Activated T-cell treated with anti-CD3 and anti-CD28 coated beads, Interleukin-2, amount 50 U/mL, for 48 hours (primary cell): ENCODE measurements at regions not wholly inside any gene's neighbourhood (a gene's known extent, or its start where the extent isn't known, plus 50 kb on each side); places are given as distances from the start of the nearest gene placed in this dataset.

Source experiments
- DNase-seq, 2 experiments: peaks; one replicate each; pipeline ENCODE4 v3.0.0-alpha.2; 2020

DNA sequence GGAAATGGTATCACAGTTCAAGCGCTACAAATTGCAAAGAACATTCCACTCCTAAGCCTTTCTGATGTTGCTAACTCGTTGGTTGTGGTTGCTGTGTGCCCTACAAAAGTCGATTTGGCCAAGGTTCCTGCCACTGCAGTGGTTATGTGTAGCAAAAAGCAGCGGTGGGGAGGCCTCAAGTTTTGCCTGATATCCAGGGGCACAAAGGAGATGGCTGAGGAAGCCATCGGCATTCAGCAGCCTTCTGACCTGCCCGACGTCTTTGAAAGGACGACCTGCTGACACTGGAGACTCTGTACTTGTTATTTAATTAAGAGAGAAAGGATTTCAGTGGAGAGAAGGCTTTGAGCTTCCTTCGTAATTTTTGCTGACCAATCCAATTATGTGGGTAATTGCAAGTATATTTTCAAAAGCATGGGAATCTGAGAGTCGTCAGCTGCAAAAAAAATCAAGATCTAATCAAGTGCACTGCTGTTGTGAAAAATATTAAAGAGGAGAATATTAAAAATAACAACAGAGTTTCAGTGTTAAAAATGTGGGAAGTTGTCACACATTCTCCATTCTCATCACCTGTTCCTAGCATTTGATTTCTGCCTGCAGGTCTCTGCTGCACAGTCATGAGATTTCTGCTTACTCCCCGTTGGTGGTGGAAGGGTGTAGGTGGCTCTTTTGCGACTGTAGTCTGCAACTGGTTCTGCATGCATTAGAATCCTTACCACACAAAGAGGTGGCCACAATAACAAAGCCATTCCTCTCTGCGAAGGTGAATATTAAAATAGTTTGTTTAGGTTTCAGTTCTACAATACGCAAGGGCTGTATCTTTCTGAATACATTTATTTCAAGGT, 319.2 kb downstream of the IRX2 start:
- no peak for DNase-seq

DNA sequence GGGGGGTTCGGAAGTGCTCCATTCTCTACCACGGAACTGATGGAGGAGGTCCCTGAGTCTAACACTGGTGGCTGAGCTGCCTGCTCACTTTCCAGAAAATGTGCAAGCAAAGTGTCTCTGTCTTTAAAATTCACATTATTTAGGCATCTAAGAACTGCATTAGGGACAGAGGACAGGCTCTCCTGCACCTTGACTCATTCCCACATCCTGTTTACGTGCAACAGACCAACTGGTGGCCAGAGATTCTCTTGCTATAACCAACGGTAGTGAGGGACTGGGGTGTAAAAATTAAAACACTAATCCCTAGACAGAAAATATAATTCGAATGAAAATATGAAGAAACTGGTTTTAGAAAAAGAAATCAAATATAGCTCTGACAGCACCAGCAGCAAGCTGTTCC, 320.9 kb downstream of the IRX2 start:
- no peak for DNase-seq

DNA sequence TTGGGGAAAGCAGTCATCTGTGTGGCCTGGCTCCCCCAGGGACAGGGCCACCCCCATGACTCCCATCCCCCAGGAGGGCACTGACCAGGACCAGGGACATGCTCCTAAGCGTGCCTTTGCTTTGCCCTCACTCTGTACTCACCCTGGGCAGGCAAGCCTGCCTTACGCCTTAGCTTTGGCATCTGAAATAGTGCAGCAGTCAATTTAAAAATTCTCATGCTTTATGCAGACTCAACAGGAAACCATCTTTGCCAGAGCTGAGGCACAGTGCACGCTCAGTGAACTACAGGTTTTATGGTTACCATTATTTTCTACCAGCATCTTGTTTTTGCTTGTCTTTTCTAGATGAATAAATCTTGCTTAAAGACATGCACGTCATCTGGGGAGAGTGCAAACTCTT, 323.5 kb downstream of the IRX2 start:
- DNase-seq = no peak

DNA sequence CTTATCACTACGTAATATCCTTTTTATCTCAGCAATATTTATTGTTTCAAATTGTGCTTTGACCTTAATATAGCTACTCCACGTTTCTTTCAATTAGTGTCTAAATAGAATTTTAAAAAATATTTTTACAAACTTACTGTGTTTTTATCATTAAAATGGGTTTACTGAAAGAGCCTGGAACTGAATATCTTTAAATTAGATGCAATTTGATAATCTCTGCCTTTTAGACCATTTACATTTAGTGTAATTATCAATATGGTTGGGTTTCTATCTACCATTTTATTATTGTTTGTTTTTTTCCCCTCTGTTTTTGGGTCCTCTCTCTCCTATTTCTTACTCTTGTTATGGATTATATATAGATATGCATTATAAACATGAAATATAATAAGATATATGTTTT, 327.8 kb downstream of the IRX2 start:
- DNase-seq = no peak

DNA sequence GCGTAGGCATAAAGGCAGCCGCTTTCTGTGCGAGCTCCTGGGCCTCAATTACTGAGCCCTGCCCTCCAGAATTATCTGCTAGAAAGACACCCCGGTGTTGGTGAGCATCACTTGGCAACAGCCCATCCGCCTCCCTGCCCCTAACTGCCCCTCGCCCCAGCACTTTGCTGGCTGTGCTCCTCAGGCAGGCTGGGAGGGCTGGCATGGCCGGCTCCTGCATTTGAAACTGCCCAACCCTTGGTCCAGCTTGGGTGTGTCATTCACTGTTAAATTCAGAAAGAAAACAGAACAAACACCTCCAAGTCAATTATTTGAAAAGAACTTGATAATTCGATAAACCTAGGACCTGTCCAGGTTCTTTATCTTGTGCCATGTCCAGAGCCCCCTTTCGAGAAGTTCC, 334.2 kb downstream of the IRX2 start:
- no peak for DNase-seq

DNA sequence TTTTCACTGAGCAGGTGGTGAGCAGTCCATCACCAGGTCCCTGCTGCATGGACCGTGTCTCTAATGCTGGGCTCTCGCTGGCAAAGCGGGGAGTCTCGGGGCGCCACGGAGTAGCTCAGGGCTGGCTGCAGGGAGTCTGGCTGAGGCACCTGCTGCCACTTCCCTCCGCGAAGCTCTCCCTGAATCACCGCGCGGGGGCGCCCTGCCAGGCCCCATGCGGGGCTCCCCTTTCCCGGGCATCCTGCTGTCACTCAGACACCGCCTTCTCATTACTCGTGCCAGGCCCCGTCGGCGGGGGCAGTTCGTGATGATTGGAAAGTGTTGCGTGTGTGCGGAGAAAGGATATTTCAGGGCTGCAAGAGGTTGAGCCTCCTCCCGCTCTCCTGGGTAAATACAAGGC, 335.8 kb downstream of the IRX2 start:
- DNase-seq = no peak

DNA sequence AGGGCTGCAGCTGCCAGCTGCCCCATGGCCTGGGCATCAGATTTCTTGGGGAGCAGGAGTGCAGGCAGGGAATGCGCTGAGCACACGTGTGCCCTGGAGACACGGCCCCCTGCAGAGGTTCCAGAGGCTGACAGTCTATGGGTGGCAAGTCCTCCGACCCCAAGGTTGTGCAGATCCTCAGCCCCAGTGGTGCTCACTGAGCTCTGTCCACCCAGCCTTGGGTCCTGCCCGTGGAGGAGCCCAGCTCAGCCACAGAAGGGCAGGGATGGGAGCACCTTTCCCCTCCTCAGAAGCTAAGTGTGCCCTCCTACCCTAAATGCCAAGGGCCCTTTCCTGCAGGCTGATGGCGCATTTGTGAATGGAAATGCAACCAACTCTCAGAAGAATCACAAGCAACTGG, 341.0 kb downstream of the IRX2 start:
- DNase-seq = no peak

DNA sequence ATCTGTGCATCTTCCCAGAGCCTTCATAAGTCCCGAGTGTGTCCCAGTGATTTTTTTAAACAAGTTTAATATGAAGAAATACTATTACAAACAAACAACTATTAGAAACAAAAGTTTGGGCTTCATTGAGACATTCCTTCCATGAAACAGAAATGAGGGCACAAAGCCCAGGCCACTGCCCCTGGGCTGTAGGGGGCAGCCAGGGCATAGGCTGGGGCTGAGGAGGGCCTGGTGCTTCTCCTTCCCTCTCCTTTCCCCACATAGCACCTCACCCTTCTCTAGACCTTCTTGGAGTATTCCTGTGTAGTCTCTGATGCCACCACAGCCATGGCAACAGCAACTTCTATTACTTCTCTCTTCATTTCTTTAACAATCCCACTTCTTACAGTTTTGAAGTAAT, 348.2 kb downstream of the IRX2 start:
- no peak for DNase-seq

DNA sequence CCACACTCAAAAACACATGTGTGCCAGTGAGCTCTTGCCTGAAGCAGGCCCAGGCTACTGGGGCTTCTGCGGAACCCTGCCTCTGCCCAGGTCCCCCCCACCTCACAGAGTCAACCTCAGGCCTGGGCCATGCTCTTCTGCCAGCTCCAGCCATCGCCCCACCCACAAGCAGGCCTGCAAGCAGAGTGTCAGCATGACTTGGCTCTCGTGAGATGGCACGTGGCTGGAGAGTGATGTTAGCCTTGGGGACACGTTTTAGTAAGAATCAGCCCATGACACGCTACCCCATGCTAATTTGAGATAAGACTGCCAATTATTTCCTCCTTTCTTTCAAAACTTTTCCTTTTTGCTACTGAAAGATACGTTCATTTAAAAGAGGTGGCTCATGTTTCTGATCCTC, 351.7 kb downstream of the IRX2 start:
- no peak for DNase-seq

DNA sequence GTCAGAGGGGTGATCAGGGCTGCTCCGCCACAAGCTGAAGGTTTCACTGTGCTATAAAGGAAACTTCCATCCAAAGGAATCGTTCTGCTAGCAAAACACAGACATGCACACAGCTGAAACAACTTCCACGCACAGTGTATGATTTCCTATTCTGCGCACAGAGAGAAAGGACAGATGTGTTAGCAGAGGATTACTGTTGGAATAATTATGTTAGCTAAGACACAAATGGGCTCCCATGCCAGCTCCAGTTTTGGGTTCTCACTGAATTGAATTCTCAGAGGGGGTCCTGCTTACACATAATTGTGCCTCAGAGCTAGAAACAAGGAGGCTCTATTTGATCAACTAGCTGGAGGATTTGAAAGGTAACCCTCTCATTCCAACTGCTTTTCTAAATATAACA, 352.4 kb downstream of the IRX2 start:
- DNase-seq = no peak

DNA sequence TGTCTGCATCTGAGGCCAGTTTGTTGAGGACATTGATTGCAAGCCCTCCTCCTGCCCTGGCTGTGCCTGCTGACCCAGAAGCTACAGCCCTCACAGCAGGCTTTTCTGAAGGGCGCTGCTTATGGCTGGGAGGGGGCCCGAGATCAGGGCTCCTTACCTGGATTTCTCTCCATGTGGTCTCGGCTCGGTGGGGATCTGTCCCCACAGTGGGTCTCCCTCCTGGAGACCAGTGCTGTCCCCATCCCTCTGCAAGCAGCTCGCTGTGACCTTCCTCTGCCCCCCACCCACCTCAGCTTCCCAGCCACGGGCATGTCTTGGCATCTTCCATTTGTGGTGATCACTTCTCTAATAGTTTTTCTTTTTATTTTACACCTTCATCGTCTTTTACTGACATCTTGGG, 357.9 kb downstream of the IRX2 start:
- DNase-seq = no peak

DNA sequence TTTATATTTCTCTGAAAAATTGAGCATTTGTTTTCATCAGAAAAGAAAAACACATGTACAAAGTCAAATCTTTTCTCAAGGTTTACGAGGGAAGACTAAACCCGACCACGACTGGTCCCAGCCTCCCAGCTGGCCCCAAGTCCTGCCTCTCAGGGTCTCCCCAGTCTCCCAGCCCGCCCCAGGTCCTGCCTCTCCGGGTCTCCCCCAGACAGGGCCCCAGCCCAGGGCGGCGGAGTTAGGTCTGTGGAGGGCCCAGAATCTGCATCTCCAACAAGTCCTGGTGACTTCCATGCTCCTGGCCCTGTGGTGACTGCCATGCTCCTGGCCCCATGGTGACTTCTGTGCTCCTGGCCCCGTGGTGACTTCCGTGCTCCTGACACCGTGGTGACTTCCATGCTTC, 359.9 kb downstream of the IRX2 start:
- DNase-seq = no peak

DNA sequence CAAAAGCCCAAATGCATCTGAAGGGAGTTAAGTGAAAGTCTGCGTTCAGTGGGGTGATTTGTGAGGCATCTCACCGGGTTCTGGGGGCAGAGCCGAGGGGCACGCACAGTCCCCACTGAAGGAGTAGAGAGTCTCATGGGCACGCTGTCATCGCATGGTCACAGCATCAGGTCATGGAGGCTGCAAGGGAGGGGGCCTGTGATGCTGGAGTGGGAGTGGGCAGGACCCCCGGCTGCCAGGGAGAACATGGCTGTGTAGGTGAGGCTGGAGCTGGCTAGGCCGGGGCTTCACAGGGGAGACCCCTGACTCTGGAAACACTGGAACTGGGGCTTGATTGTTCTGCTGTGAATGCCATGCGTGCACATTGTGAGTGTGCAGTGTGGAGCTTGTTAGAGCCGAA, 360.5 kb downstream of the IRX2 start:
- DNase-seq = no peak

DNA sequence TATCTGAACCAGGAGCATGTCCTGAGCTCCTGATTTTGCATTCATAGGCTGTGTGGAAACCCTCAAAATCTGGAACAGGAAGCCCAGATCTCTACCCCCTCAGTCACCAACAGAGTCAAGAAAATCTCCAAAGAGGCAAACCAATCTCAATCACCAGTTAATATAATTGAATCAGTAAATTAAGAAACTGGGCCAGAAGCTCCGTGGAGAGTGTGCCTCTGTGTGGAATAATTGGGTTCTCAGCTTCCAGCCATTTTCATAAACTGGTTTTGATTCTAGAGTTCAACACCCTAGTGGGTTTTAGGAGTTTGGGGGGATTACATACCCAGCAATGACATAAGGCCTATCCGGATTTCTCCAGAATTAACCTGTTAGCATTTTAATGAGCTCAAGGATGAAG, 362.9 kb downstream of the IRX2 start:
- no peak for DNase-seq

DNA sequence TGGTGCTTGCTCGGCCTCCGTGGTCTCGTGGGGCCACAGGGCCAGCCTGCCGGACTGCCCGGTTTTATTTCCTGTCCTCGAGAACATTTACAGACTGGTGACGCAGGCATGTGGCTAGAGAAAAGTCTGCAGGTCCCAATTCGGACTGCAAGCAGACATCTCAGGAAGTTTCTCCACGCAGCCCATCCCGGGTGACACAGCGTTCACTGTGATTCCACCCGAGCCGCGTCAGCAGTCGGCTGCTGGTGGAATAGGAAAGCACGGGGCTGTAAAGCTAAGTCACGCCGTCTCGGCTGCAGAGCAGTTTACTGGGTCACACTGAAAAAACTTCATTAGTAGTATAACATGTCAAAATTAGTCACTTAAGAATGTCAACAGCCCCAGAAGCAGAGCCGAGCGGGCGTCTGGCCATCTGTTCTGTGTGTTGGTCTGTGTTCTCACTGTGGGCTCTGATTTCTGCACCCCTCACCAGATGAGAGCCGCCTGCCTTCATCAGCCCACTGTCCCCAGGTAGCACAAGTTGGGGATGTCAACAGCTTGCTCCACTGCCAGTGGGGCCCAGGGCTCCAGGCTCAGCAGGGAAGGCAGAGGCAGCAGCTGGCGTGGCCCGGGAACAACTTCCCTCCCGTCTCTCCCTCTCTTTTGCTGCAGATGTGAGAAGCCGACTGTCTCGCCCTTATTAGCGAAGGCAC, 363.7 kb downstream of the IRX2 start:
- no peak for DNase-seq

DNA sequence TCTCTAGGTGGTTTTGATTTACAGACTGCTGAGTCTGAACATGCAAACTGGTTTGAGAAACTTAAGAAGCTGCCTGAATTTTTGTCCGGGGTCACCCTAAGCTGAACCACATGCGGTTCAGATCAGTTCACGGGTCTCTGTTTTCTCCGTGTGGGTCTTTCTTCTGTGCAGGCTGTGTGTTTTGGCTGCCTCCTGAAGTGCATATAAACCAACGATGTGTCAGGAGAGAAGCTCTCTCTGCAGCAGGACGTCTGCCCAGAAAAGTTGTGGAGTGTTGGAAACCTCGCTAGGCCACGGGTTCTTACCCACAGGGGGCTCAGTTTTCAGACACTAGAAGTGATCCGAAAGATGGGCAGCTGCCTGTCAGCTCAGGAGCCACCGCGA, 364.2 kb downstream of the IRX2 start:
- no peak for DNase-seq

DNA sequence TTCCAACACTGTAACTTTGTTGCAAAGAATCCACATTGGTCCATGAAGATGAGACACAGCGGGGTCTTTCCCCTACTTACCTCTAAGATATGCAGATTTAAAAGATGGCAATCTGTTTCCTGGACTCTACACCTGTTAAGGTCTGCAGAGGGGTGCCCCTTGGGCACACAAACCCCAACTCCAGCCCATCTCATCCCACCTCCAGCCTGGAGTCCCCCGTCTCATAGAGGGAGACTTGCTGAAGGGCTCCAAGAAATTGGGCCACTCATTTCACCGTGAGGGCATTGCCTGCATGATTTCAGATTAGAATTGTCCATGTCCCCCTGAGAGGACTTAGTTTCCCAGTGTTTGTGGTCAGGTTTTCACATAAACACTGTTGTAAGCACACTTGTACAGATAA, 365.7 kb downstream of the IRX2 start:
- no peak for DNase-seq

DNA sequence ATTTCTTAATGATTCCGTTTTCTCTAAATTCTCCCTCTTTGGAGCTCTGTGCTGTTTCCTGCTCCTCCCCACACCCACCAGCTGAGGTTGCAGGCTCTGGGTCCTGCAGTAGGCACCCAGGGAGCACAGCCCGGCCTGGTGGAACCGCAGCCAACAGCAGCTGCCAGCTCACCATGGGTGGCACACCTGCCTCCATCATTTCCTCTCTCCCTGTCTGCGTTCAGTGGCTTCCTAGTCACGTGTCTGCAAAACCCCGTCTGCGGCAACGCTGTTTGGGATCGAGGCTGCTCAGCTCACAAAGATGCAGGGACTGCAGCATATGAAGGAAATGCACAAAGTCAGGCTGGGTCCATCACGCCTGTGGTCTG, 367.8 kb downstream of the IRX2 start:
- DNase-seq = no peak

DNA sequence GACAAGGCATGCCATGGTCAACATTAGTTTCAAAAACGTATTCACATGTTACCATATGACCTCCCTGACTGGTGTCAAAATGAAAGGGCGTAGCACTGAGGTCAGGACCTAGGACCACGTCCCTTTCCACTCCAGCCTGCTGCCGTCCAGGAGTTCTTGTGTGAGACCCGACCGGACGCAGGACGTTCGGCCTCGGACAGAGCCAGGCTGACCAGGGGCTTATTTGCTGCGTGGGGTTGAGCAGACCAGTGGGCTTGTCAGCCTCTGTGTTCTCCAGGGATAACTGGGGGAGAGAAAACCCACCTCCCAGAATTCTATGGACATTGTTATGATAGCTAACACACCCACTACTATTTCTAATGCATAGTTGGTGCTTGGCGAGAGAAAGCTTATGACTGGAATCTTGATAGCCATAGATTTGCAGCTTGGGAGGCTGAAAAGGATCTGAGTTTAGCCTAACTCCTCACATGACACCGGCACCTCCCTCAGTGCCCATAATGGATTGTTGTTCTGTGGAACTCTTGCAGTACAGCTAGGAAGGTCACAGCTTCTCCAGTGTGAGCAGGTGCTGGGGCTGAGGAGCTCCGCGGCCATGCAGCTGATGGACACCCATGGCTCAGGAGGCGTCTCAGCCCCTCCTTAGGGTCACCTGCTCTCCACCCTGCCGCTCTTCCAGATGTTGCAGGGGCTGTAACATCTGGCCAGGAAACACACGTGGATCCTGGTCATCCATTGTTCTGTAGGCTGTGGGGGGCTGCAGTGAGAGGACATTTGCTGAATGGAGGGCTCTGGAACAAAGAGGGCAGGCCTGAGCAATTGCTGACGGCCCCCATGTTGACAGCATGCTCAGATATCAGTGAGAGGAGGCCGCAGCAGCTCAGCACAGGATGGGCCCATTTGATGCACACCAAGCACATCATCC, 368.4 kb downstream of the IRX2 start:
- no peak for DNase-seq

DNA sequence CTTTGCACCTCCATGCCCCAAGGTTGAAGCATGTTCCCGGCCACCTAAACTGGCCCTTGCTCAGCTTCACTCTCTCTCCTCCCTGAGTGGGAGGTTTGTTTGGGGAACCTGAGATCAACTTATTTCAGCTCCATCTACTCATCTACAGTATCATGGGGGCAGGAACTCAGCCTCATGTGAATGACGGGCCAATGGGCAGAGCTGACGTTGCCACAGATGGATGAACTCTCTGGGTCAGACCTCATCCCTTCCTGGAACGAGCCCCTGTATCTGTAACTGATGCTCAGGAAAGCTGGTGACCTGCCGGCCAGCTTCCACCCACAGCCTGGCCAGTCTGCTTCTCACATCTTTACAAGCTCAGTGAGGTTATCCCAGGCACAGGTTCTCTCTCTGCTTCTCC, 369.6 kb downstream of the IRX2 start:
- DNase-seq = no peak

DNA sequence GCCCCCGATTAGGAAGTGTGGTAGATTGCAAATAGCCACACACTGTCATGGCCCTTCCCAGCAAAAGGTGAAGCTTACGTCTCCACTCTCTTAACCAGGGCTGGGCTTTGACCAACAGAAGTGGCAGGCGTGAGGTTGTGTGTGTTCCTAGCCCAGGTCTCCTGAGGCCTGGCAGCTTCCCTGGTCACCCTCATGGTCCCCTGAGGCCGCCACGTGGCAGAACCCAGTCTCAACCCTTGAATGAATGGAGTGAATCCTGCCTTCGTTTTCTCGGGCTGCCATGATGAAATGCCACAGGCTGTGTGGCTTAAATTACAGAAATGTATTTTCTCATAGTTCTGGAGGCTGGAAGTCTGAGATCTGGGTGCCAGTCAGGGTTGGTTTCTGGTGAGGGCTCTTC, 370.4 kb downstream of the IRX2 start:
- DNase-seq = no peak

DNA sequence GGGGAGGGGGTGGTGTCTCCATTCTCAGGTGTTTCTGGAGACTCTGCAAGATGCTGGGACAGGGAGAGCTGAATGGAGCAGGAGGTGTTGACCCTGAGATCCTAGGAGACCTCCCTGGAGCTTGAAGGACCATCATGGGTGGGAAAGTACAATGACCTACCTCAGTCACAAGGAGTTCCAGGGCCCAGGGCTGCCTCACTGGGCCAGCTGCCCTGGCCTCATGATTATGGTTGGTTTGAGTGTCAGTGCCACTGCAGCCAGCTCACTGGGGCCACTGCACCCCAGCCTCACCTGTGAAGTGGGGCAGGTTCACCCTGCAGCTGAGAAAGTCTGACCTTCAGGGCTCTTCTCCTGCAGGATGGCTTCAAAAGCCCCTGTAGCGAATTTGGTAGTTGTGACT, 372.5 kb downstream of the IRX2 start:
- no peak for DNase-seq

DNA sequence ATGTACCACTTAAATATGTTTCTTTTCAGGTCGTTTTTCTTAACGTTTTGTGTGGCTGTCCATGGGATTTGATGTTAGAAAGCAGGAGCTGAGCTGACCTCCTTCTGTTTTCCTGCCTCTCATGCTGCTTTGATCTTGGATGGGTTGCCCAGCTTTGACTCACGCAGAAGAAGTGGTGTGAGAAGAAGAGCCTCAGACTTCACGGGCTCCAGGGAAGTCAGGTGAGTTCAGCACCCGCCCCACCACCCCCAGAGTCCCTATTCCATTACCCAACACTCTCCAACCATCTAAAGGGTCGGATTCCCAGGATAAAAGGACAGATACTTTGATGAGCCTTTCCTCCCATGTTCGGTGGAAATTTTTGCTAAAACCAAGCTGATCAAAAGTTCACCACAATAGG, 373.4 kb downstream of the IRX2 start:
- no peak for DNase-seq

DNA sequence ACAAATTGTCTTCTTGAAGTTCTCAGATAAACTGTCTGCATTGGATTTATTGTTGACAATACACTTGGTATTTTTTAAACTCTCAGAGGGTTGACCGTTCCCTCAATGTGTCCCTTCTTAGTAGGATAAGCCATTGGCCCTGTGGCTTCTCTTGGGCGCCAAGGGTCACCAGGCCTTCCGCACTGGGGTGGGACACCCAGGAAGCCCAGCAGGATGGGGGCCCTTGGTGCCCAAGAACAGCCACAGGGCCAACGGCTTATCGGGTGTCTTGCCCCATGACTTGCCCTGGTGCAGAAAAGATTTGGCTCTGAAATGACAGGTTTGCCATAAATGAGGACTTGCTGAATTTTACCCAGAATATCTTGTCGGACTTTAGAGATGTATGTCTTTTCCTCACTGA, 375.0 kb downstream of the IRX2 start:
- no peak for DNase-seq
